HS-27A (cell line): ENCODE measurements at regions not wholly inside any gene's neighbourhood (a gene's known extent, or its start where the extent isn't known, plus 50 kb on each side); places are given as distances from the start of the nearest gene placed in this dataset.

Source experiments
- DNase-seq: peaks from one replicate; pipeline ENCODE4 v3.0.0-alpha.2; 2012; ENCODE audit warnings: low read depth, missing footprints

- DNase-seq = no peak
Measured at GRCh38 chr12:124517260-124518050, 50.0 kb downstream of the NCOR2 start.

- no peak for DNase-seq
Measured at GRCh38 chr12:124516850-124517249, 50.6 kb downstream of the NCOR2 start.

- DNase-seq = no peak
Measured at GRCh38 chr12:124515981-124516380, 51.4 kb downstream of the NCOR2 start.

- DNase-seq = no peak
Measured at GRCh38 chr12:124514996-124515932, 52.1 kb downstream of the NCOR2 start.

GRCh38 chr12:124514145-124514995 lies 53.0 kb downstream of the NCOR2 start:
- no peak for DNase-seq

- DNase-seq = no peak
Measured at GRCh38 chr12:124513297-124513867, 54.0 kb downstream of the NCOR2 start.

- DNase-seq = peak; percentile 92
Measured at GRCh38 chr12:124512667-124513296, 54.6 kb downstream of the NCOR2 start.

GRCh38 chr12:124511259-124511985 lies 56.0 kb downstream of the NCOR2 start:
- no peak for DNase-seq

GRCh38 chr12:124510301-124510970 lies 57.0 kb downstream of the NCOR2 start:
- DNase-seq = no peak

- DNase-seq = no peak
Measured at GRCh38 chr12:124509676-124510300, 57.6 kb downstream of the NCOR2 start.

GRCh38 chr12:124509300-124509675 lies 58.1 kb downstream of the NCOR2 start:
- no peak for DNase-seq

- no peak for DNase-seq
Measured at GRCh38 chr12:124508381-124509079, 58.9 kb downstream of the NCOR2 start.

- DNase-seq = no peak
Measured at GRCh38 chr12:124507188-124508109, 60.0 kb downstream of the NCOR2 start.

- no peak for DNase-seq
Measured at GRCh38 chr12:124506832-124507153, 60.6 kb downstream of the NCOR2 start.

GRCh38 chr12:124506145-124506831 lies 61.1 kb downstream of the NCOR2 start:
- DNase-seq = no peak

- no peak for DNase-seq
Measured at GRCh38 chr12:124505001-124505818, 62.2 kb downstream of the NCOR2 start.
